ENCODE measurements at regions not wholly inside any gene's neighbourhood (a gene's known extent, or its start where the extent isn't known, plus 50 kb on each side); places are given as distances from the start of the nearest gene placed in this dataset.

- TF ChIP-seq POLR2A (IDR thresholded peaks at IDR 0.05; ENCODE audit: low read depth, low read length) (no peak), POLR2AphosphoS5 (IDR thresholded peaks at IDR 0.05; ENCODE audit: low read depth, low read length) (no peak), TAF1 (IDR thresholded peaks at IDR 0.05; ENCODE audit: borderline replicate concordance, low read depth, low read length) (no peak)
These were observed 462.2 kb upstream of the SLC10A2 start for GRCh38 chr13:103528437-103528836.

All from GM12892 (cell line).